WI38 (cell line): ENCODE measurements at regions not wholly inside any gene's neighbourhood (a gene's known extent, or its start where the extent isn't known, plus 50 kb on each side); places are given as distances from the start of the nearest gene placed in this dataset.
"Not testable (repeated sequence)": the region's sequence is repeated elsewhere in the genome, so short reads cannot be mapped to it uniquely, and the experiment has no call there.

Experiments
- H3K4me3 ChIP-seq: 2 replicates; pipeline ENCODE4 v1.5.1; 2011; ENCODE audit warnings: low read depth, mild to moderate bottlenecking, control low read depth, low read length
- CTCF ChIP-seq: IDR thresholded peaks from 2 replicates; pipeline ENCODE4 v1.5.1; 2012; ENCODE audit warnings: low read depth, mild to moderate bottlenecking, control low read depth, low read length

- no peak overlapping the region for H3K4me3 ChIP-seq
- TF ChIP-seq CTCF = no peak
Measured at GRCh38 chr2:198518935-198519334, 714.5 kb downstream of the PLCL1 start.

- no peak for TF ChIP-seq CTCF
- no peak overlapping the region for H3K4me3 ChIP-seq
Measured at GRCh38 chr2:198517976-198518375, 713.6 kb downstream of the PLCL1 start.

- H3K4me3 ChIP-seq = not testable (repeated sequence)
Measured at GRCh38 chr2:198508610-198509009, 704.2 kb downstream of the PLCL1 start.

GRCh38 chr2:198499539-198499938 lies 695.1 kb downstream of the PLCL1 start:
- no peak overlapping the region for H3K4me3 ChIP-seq
- no peak for TF ChIP-seq CTCF

- H3K4me3 ChIP-seq = no peak overlapping the region
- no peak for TF ChIP-seq CTCF
Measured at GRCh38 chr2:198498516-198498915, 694.1 kb downstream of the PLCL1 start.

GRCh38 chr2:198498048-198498447 lies 693.7 kb downstream of the PLCL1 start:
- no peak overlapping the region for H3K4me3 ChIP-seq
- TF ChIP-seq CTCF = no peak

- TF ChIP-seq CTCF = no peak
- H3K4me3 ChIP-seq = no peak overlapping the region
Measured at GRCh38 chr2:198494931-198495330, 690.5 kb downstream of the PLCL1 start.

- no peak overlapping the region for H3K4me3 ChIP-seq
- no peak for TF ChIP-seq CTCF
Measured at GRCh38 chr2:198490748-198491147, 686.4 kb downstream of the PLCL1 start.
